ENCODE measurements at regions not wholly inside any gene's neighbourhood (a gene's known extent, or its start where the extent isn't known, plus 50 kb on each side); places are given as distances from the start of the nearest gene placed in this dataset.

- TF ChIP-seq USF2 (CRISPR knock-in tag; IDR thresholded peaks at IDR 0.05) (no peak), ZNF592 (IDR thresholded peaks at IDR 0.05) (no peak)
Measured at GRCh38 chr13:40127925-40128324, 472.5 kb downstream of the COG6 start.
